SK-N-SH treated with all-trans-retinoic acid at 6 μM for 48 hours (cell line): ENCODE measurements at regions not wholly inside any gene's neighbourhood (a gene's known extent, or its start where the extent isn't known, plus 50 kb on each side); places are given as distances from the start of the nearest gene placed in this dataset.
A peak's percentile ranks its signal among the peaks of the same experiment; 100 is the strongest.

Experiments used
- ARNTL ChIP-seq: fragments of 450-650 bp; formaldehyde crosslinking; IDR thresholded peaks from 2 replicates; pipeline ENCODE4 v1.5.0; 2020; ENCODE audit warnings: low read depth, mild to moderate bottlenecking, moderate library complexity, borderline replicate concordance
- GLIS3 ChIP-seq: fragments of 250-450 bp; sonication (Bioruptor Pico); IDR thresholded peaks from 2 replicates; pipeline ENCODE4 v1.5.0; 2020; ENCODE audit warnings: mild to moderate bottlenecking, moderate library complexity
- ISL1 ChIP-seq: fragments of 250-450 bp; sonication (Bioruptor Pico); IDR thresholded peaks from 2 replicates; pipeline ENCODE4 v2.1.2; 2022; ENCODE audit warnings: mild to moderate bottlenecking, moderate library complexity
- RARB ChIP-seq: fragments of 250-450 bp; sonication (Bioruptor Pico); IDR thresholded peaks from 2 replicates; pipeline ENCODE4 v1.8.0; 2021; ENCODE audit warnings: mild to moderate bottlenecking, moderate library complexity
- SNAI2 ChIP-seq: fragments of 250-450 bp; sonication (Bioruptor Pico); IDR thresholded peaks from 2 replicates; pipeline ENCODE4 v1.5.0; 2020; ENCODE audit warnings: mild to moderate bottlenecking, moderate library complexity
- TOX ChIP-seq: fragments of 250-450 bp; sonication (Bioruptor Pico); IDR thresholded peaks from 2 replicates; pipeline ENCODE4 v1.8.0; 2021; ENCODE audit warnings: mild to moderate bottlenecking, moderate library complexity, borderline replicate concordance
- ZFP30 ChIP-seq: fragments of 450-650 bp; formaldehyde crosslinking; IDR thresholded peaks from 2 replicates; pipeline ENCODE4 v1.5.0; 2022; ENCODE audit warnings: mild to moderate bottlenecking, moderate library complexity
- ZNF565 ChIP-seq: fragments of 450-650 bp; formaldehyde crosslinking; conservative IDR thresholded peaks from 2 replicates; pipeline ENCODE4 v1.5.0; 2020; ENCODE audit warnings: low read depth, mild to moderate bottlenecking, moderate library complexity
- ZNF8 ChIP-seq: fragments of 450-650 bp; formaldehyde crosslinking; IDR thresholded peaks from 2 replicates; pipeline ENCODE4 v1.5.0; 2020; ENCODE audit warnings: mild to moderate bottlenecking, moderate library complexity
- TF ChIP-seq, protein P1 (sequence below): fragments of 250-450 bp; sonication (Bioruptor Pico); IDR thresholded peaks from 2 replicates; pipeline ENCODE4 v1.8.0; 2020; ENCODE audit warnings: mild to moderate bottlenecking, moderate library complexity, borderline replicate concordance

GRCh38 chr3:65077124-65077523 is 389.3 kb upstream of the ADAMTS9 start:
- TF ChIP-seq, protein P1, sequence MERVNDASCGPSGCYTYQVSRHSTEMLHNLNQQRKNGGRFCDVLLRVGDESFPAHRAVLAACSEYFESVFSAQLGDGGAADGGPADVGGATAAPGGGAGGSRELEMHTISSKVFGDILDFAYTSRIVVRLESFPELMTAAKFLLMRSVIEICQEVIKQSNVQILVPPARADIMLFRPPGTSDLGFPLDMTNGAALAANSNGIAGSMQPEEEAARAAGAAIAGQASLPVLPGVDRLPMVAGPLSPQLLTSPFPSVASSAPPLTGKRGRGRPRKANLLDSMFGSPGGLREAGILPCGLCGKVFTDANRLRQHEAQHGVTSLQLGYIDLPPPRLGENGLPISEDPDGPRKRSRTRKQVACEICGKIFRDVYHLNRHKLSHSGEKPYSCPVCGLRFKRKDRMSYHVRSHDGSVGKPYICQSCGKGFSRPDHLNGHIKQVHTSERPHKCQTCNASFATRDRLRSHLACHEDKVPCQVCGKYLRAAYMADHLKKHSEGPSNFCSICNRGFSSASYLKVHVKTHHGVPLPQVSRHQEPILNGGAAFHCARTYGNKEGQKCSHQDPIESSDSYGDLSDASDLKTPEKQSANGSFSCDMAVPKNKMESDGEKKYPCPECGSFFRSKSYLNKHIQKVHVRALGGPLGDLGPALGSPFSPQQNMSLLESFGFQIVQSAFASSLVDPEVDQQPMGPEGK, result no peak
- TF ChIP-seq RARB (CRISPR knock-in tag), result no peak
- TF ChIP-seq ZFP30 (CRISPR knock-in tag), result no peak
- TF ChIP-seq ISL1 (CRISPR knock-in tag), result no peak
- TF ChIP-seq GLIS3 (CRISPR knock-in tag), result no peak
- no peak for TF ChIP-seq ARNTL (CRISPR knock-in tag)
- no peak for TF ChIP-seq ZNF565 (CRISPR knock-in tag)
- peak; percentile 95 for TF ChIP-seq ZNF8
- no peak for TF ChIP-seq SNAI2 (CRISPR knock-in tag)
- TF ChIP-seq TOX (CRISPR knock-in tag), result no peak
